ENCODE measurements at regions not wholly inside any gene's neighbourhood (a gene's known extent, or its start where the extent isn't known, plus 50 kb on each side); places are given as distances from the start of the nearest gene placed in this dataset.

GRCh38 chr2:17164550-17164949 is 353.7 kb downstream of the RAD51AP2 start:
- ChIA-PET CTCF (no interaction called here), RAD21 (ENCODE audit: unreplicated experiment) (no interaction called here), SMC1A (ENCODE audit: uncharacterized antibody, unreplicated experiment) (no interaction called here), POLR2A (no interaction called here)
- no TSS peak for BruUV-seq (replicated peaks)
- no peaks in the 10 kb centered on the region for H3K27me3 ChIP-seq (replicated peaks in 1 of 2; ENCODE audit: control insufficient read depth in 2 of 2, insufficient read depth in 2 of 2, low read length in 1 of 2)
- H3K27ac ChIP-seq (ENCODE audit: control insufficient read depth, insufficient read depth), result no peak overlapping the region
- FAIRE-seq (no peak), DNase-seq (ENCODE audit: low read depth, low spot score) (no peak), ATAC-seq (no peak)
- no peaks in the 10 kb centered on the region for H3K79me2 ChIP-seq (ENCODE audit: control insufficient read depth, insufficient read depth, low read length)
- WGBS (ENCODE audit: insufficient coverage, insufficient replicate concordance, low lambda C conversion rate, missing lambda C conversion rate), result 36% methylated on average over 1 of the region's 1 CpG
- no peaks in the 10 kb centered on the region for H3K36me3 ChIP-seq (ENCODE audit: control insufficient read depth in 2 of 2, insufficient read depth in 2 of 2, low read length in 1 of 2)
- no peaks in the 10 kb centered on the region for H3K4me1 ChIP-seq (ENCODE audit: control insufficient read depth, insufficient read depth, low read length)
- intact Hi-C loops (cut with micrococcal nuclease; ENCODE audit: unreplicated experiment) (no loop called here), in situ Hi-C loops (cut with MboI) (no loop called here)
- no peaks in the 10 kb centered on the region for H4K20me1 ChIP-seq (ENCODE audit: control insufficient read depth, insufficient read depth)
- no peak overlapping the region for H3K4me2 ChIP-seq (ENCODE audit: control insufficient read depth, insufficient read depth)
- TF ChIP-seq RBBP5 (conservative IDR thresholded peaks at IDR 0.05), result no peak
- no peak for TF ChIP-seq NKRF (conservative IDR thresholded peaks at IDR 0.05)
- no peak for TF ChIP-seq NR2C2 (IDR thresholded peaks at IDR 0.05; ENCODE audit: borderline replicate concordance, control insufficient read depth, insufficient read length, low read depth)
- no peak for TF ChIP-seq TCF3 (IDR thresholded peaks at IDR 0.05; ENCODE audit: borderline replicate concordance, insufficient read depth, low read depth, low read length)
- TF ChIP-seq IKZF2 (IDR thresholded peaks at IDR 0.05), result no peak
- no peak for TF ChIP-seq CBX5 (IDR thresholded peaks at IDR 0.05; ENCODE audit: low read depth)
- TF ChIP-seq ELK1 (IDR thresholded peaks at IDR 0.05; ENCODE audit: low read depth, low read length), result no peak
- TF ChIP-seq BRCA1 (IDR thresholded peaks at IDR 0.05; ENCODE audit: low read depth, low read length), result no peak
- TF ChIP-seq TARDBP (IDR thresholded peaks at IDR 0.05; ENCODE audit: borderline replicate concordance), result no peak
- no peak for TF ChIP-seq CBFB (IDR thresholded peaks at IDR 0.05; ENCODE audit: low read depth)
- no peak for TF ChIP-seq KDM1A (IDR thresholded peaks at IDR 0.05; ENCODE audit: borderline replicate concordance)
- no peak for TF ChIP-seq BMI1 (IDR thresholded peaks at IDR 0.05; ENCODE audit: borderline replicate concordance)
- no peak for TF ChIP-seq BACH1 (IDR thresholded peaks at IDR 0.05; ENCODE audit: borderline replicate concordance)
- TF ChIP-seq WRNIP1 (IDR thresholded peaks at IDR 0.05; ENCODE audit: borderline replicate concordance, low read depth, low read length), result no peak
- no peak for TF ChIP-seq SPI1 (IDR thresholded peaks at IDR 0.05; ENCODE audit: borderline replicate concordance, insufficient read depth, low read depth, low read length)
- TF ChIP-seq RFX5 (IDR thresholded peaks at IDR 0.05; ENCODE audit: low read depth, low read length), result no peak
- H2AFZ ChIP-seq (ENCODE audit: control insufficient read depth, low read depth, low read length), result no peak overlapping the region
- H3K9ac ChIP-seq (ENCODE audit: control insufficient read depth, insufficient read depth, low read length), result no peak overlapping the region
- no peaks in the 10 kb centered on the region for H3K9me3 ChIP-seq (replicated peaks; ENCODE audit: control insufficient read depth, insufficient read depth, low read length)
- H3K4me3 ChIP-seq, result no peak overlapping the region
